GM12878 (cell line): ENCODE measurements at regions not wholly inside any gene's neighbourhood (a gene's known extent, or its start where the extent isn't known, plus 50 kb on each side); places are given as distances from the start of the nearest gene placed in this dataset.

Source experiments
- ATAC-seq: fragments of 200-7000 bp; cut with Tn5 transposase; 3 replicates; pipeline ENCODE4 v1.9.1; 2020; ENCODE audit warnings: mild to moderate bottlenecking, moderate library complexity
- BruUV-seq: library from RNA; stranded (reverse); fragments of 400-500 nt; replicated peaks from 2 replicates; lab custom pipeline; 2021; lab: Mats Ljungman, UMichigan
- CTCF ChIA-PET: fragments of 300-600 bp; sonication (Branson Sonifier 250); formaldehyde crosslinking; extraction: SDS; loops from one replicate; lab custom pipeline; 2021; ENCODE audit warnings: inconsistent platforms; lab: Yijun Ruan, JAX
- POLR2A ChIA-PET: fragments of 350-600 bp; formaldehyde crosslinking; extraction: SDS; loops from one replicate; lab custom pipeline; 2021; ENCODE audit warnings: inconsistent platforms; lab: Charles Lee
- RAD21 ChIA-PET: fragments of 300-600 bp; sonication (Branson Sonifier 250); formaldehyde crosslinking; loops from one replicate; lab custom pipeline; 2023; ENCODE audit warnings: antibody characterized with exemption; ENCODE audit not compliant: unreplicated experiment; lab: Charles Lee
- SMC1A ChIA-PET: fragments of 300-600 bp; sonication (Branson Sonifier 250); formaldehyde crosslinking; loops from one replicate; lab custom pipeline; 2023; ENCODE audit not compliant: unreplicated experiment, uncharacterized antibody; lab: Charles Lee
- DNase-seq: peaks from one replicate; pipeline ENCODE4 v3.0.0-alpha.2; 2011; ENCODE audit warnings: low read depth, low spot score
- FAIRE-seq: peaks from 3 replicates; lab custom pipeline; 2011; peaks lifted over from hg19 to GRCh38; lab: Jason Lieb, UNC
- H2AFZ ChIP-seq: 2 replicates; pipeline ENCODE4 v1.6.0; 2011; ENCODE audit warnings: low read depth, low read length, control low read depth; ENCODE audit not compliant: control insufficient read depth
- H3K27ac ChIP-seq: 2 replicates; pipeline ENCODE4 v1.5.1; 2011; ENCODE audit warnings: control low read depth; ENCODE audit not compliant: control insufficient read depth, insufficient read depth
- H3K27me3 ChIP-seq, 2 experiments: replicated peaks in 1 of 2; 2 replicates each; pipeline versions ENCODE4 v1.6.0 to v1.6.1; 2011; ENCODE audit warnings: low read length in 1 of 2; ENCODE audit not compliant: control insufficient read depth in 2 of 2, insufficient read depth in 2 of 2
- H3K36me3 ChIP-seq, 2 experiments: 2 replicates each; pipeline ENCODE4 v1.5.1; 2011; ENCODE audit warnings: low read length in 1 of 2; ENCODE audit not compliant: control insufficient read depth in 2 of 2, insufficient read depth in 2 of 2
- H3K4me1 ChIP-seq: 2 replicates; pipeline ENCODE4 v1.6.1; 2011; ENCODE audit warnings: mild to moderate bottlenecking, low read length, moderate library complexity, mixed read lengths; ENCODE audit not compliant: control insufficient read depth, insufficient read depth
- H3K4me2 ChIP-seq: 2 replicates; pipeline ENCODE4 v1.6.0; 2011; ENCODE audit warnings: control low read depth; ENCODE audit not compliant: control insufficient read depth, insufficient read depth
- H3K4me3 ChIP-seq: fragments of 200-600 bp; sonication (generic); 2 replicates; pipeline ENCODE4 v1.5.1; 2016
- H3K79me2 ChIP-seq: 2 replicates; pipeline ENCODE4 v1.6.0; 2011; ENCODE audit warnings: low read length; ENCODE audit not compliant: control insufficient read depth, insufficient read depth
- H3K9ac ChIP-seq: 2 replicates; pipeline ENCODE4 v1.8.0; 2011; ENCODE audit warnings: low read length, control low read depth, mixed read lengths; ENCODE audit not compliant: control insufficient read depth, insufficient read depth
- H3K9me3 ChIP-seq: replicated peaks from 3 replicates; pipeline ENCODE4 v1.5.1; 2011; ENCODE audit warnings: mild to moderate bottlenecking, low read length; ENCODE audit not compliant: control insufficient read depth, insufficient read depth
- H4K20me1 ChIP-seq: 2 replicates; pipeline ENCODE4 v1.6.0; 2011; ENCODE audit not compliant: control insufficient read depth, insufficient read depth
- EP300 ChIP-seq, 2 experiments: fragments of 150-350 bp in 1 of 2; IDR thresholded peaks; 2 replicates each; pipeline ENCODE4 v1.6.1; 2011 to 2012; ENCODE audit warnings: low read depth in 2 of 2, low read length in 2 of 2, borderline replicate concordance in 1 of 2, improper control_type of control experiment in 1 of 2, inconsistent platforms in 1 of 2; ENCODE audit not compliant: control insufficient read depth in 1 of 2
- GATAD2B ChIP-seq: fragments of 450-650 bp; conservative IDR thresholded peaks from 2 replicates; pipeline ENCODE4 v1.6.1; 2017; ENCODE audit warnings: low read depth, mild to moderate bottlenecking, moderate library complexity
- KAT2A ChIP-seq: conservative IDR thresholded peaks from 2 replicates; pipeline ENCODE4 v1.6.1; 2011; ENCODE audit warnings: low read depth, low read length; ENCODE audit not compliant: control insufficient read depth
- USF2 ChIP-seq: IDR thresholded peaks from 2 replicates; pipeline ENCODE4 v1.6.1; 2011; ENCODE audit warnings: low read depth, low read length, improper control_type of control experiment, borderline replicate concordance
- ZBTB11 ChIP-seq: fragments of 450-650 bp; formaldehyde crosslinking; IDR thresholded peaks from 2 replicates; pipeline ENCODE4 v1.5.0; 2022; ENCODE audit warnings: mild to moderate bottlenecking, missing genetic modification characterization
- ZBTB33 ChIP-seq: fragments of 450-650 bp; IDR thresholded peaks from 2 replicates; pipeline ENCODE4 v1.6.1; 2017; ENCODE audit warnings: mild to moderate bottlenecking
- WGBS: methylation state at CpG from one replicate; pipeline ENCODE4 v1.1.6; 2016; ENCODE audit warnings: low lambda C conversion rate; ENCODE audit not compliant: insufficient replicate concordance, insufficient coverage; ENCODE audit errors: missing lambda C conversion rate; 5-methylcytosine and 5-hydroxymethylcytosine counted together
- in situ Hi-C: fragments of 300-500 bp; cut with MboI; formaldehyde crosslinking; loops from 9 replicates; pipeline ENCODE4 v1.14.3; 2018; ENCODE audit warnings: mixed read lengths
- intact Hi-C: fragments of 100-400 bp; cut with micrococcal nuclease; formaldehyde crosslinking; loops from one replicate; pipeline ENCODE4 v1.14.2; 2022; ENCODE audit not compliant: unreplicated experiment

GRCh38 chr6:11909696-11910132, 102.4 kb upstream of the HIVEP1 start:
- H4K20me1 ChIP-seq: no peaks in the 10 kb centered on the region
- in situ Hi-C loops (no loop called here), intact Hi-C loops (no loop called here)
- POLR2A ChIA-PET: no interaction called here
- no peak for DNase-seq
- H3K27me3 ChIP-seq: no peaks in the 10 kb centered on the region
- BruUV-seq: no TSS peak
- H3K9me3 ChIP-seq: no peaks in the 10 kb centered on the region; the same call in 1 of the 3 replicates
- SMC1A ChIA-PET: interaction anchor here (1.5 kb wide), 1 partner anchor 22 kb away, joined by 5 read pairs; no protein-coding TSS in a partner anchor
- TF ChIP-seq KAT2A (no peak), EP300 (IDR thresholded peaks at IDR 0.05; ENCODE audit: borderline replicate concordance in 1 of 2, control insufficient read depth in 1 of 2, low read depth in 2 of 2, low read length in 2 of 2) (no peak), GATAD2B (no peak), ZBTB11 (CRISPR knock-in tag) (no peak), USF2 (no peak), ZBTB33 (no peak)
- H3K4me2 ChIP-seq: no peak overlapping the region
- H2AFZ ChIP-seq: no peak overlapping the region
- H3K4me3 ChIP-seq: no peak overlapping the region
- no peak for FAIRE-seq
- no peaks in the 10 kb centered on the region for H3K36me3 ChIP-seq
- RAD21 ChIA-PET: no interaction called here
- H3K9ac ChIP-seq: no peak overlapping the region
- 93% methylated on average over 7 of the region's 7 CpGs for WGBS
- no peak for ATAC-seq
- H3K27ac ChIP-seq: no peak overlapping the region
- CTCF ChIA-PET: no interaction called here
- H3K79me2 ChIP-seq: no peaks in the 10 kb centered on the region
- H3K4me1 ChIP-seq: no peaks in the 10 kb centered on the region
